OCI-LY7 (cell line): ENCODE measurements at regions not wholly inside any gene's neighbourhood (a gene's known extent, or its start where the extent isn't known, plus 50 kb on each side); places are given as distances from the start of the nearest gene placed in this dataset.

ENCODE experiments used
- BruUV-seq: library from RNA; stranded (reverse); fragments of 400-500 nt; replicated peaks from 2 replicates; lab custom pipeline; 2021; lab: Mats Ljungman, UMichigan
- CTCF ChIA-PET: fragments of 300-600 bp; sonication (Branson Sonifier 250); formaldehyde crosslinking; loops from one replicate; lab custom pipeline; 2022; ENCODE audit warnings: antibody characterized with exemption; ENCODE audit not compliant: unreplicated experiment; lab: Charles Lee
- POLR2A ChIA-PET: fragments of 300-600 bp; sonication (Branson Sonifier 250); formaldehyde crosslinking; loops from one replicate; lab custom pipeline; 2022; ENCODE audit warnings: antibody characterized with exemption; lab: Charles Lee
- DNase-seq: peaks from one replicate; pipeline ENCODE4 v3.0.0-alpha.2; 2015; ENCODE audit warnings: low spot score
- H2AFZ ChIP-seq: fragments of 200-600 bp; sonication (generic), shearing (Covaris generic); 2 replicates; pipeline ENCODE4 v1.6.1; 2014; ENCODE audit warnings: mild to moderate bottlenecking, antibody characterized with exemption, low read length, moderate library complexity
- H3K27ac ChIP-seq: fragments of 200-600 bp; sonication (generic); 2 replicates; pipeline ENCODE4 v1.5.1; 2014; ENCODE audit warnings: mixed run types, low read depth, mild to moderate bottlenecking, moderate library complexity, low read length, inconsistent platforms; ENCODE audit not compliant: poor library complexity, severe bottlenecking
- H3K36me3 ChIP-seq: fragments of 200-600 bp; sonication (generic); 2 replicates; pipeline ENCODE4 v1.6.1; 2014; ENCODE audit warnings: mild to moderate bottlenecking, antibody characterized with exemption, low read length, moderate library complexity, mixed read lengths; ENCODE audit not compliant: insufficient read depth
- H3K4me1 ChIP-seq: fragments of 200-600 bp; sonication (generic); 2 replicates; pipeline ENCODE4 v1.5.1; 2014; ENCODE audit warnings: mild to moderate bottlenecking, low read length; ENCODE audit not compliant: insufficient read depth, poor library complexity, severe bottlenecking
- H3K4me2 ChIP-seq: fragments of 200-600 bp; sonication (generic); 2 replicates; pipeline ENCODE4 v1.6.1; 2014; ENCODE audit warnings: mild to moderate bottlenecking, low read length
- H3K4me3 ChIP-seq: fragments of 200-600 bp; sonication (generic); 2 replicates; pipeline ENCODE4 v1.5.1; 2014; ENCODE audit warnings: mild to moderate bottlenecking, low read depth, low read length; ENCODE audit not compliant: poor library complexity, severe bottlenecking
- H3K79me2 ChIP-seq: fragments of 200-600 bp; sonication (generic); 2 replicates; pipeline ENCODE4 v1.6.1; 2016; ENCODE audit warnings: low read depth, mild to moderate bottlenecking, low read length, moderate library complexity, mixed read lengths; ENCODE audit not compliant: insufficient read depth
- H3K9me2 ChIP-seq: fragments of 200-600 bp; sonication (generic); 2 replicates; pipeline ENCODE4 v1.6.1; 2016; ENCODE audit warnings: mild to moderate bottlenecking, low read length, mixed read lengths; ENCODE audit not compliant: insufficient read depth
- H3K9me3 ChIP-seq: fragments of 200-600 bp; sonication (generic); 2 replicates; pipeline ENCODE4 v1.6.1; 2014; ENCODE audit warnings: mild to moderate bottlenecking, mixed run types, low read length, mixed read lengths
- H4K20me1 ChIP-seq: fragments of 200-600 bp; sonication (generic); 2 replicates; pipeline ENCODE4 v1.6.1; 2014; ENCODE audit warnings: mild to moderate bottlenecking, antibody characterized with exemption, low read length, moderate library complexity, mixed read lengths; ENCODE audit not compliant: insufficient read depth
- CTCF ChIP-seq: fragments of 200-600 bp; sonication (generic); conservative IDR thresholded peaks from 2 replicates; pipeline ENCODE4 v1.5.1; 2014; ENCODE audit warnings: mild to moderate bottlenecking, antibody characterized with exemption, low read length, moderate library complexity, mixed read lengths
- EZH2phosphoT487 ChIP-seq: fragments of 200-600 bp; sonication (generic); IDR thresholded peaks from 2 replicates; pipeline ENCODE4 v1.6.1; 2018; ENCODE audit warnings: low read depth, borderline replicate concordance, mild to moderate bottlenecking, mixed run types, antibody characterized with exemption, low read length, moderate library complexity, mixed read lengths
- intact Hi-C: fragments of 100-400 bp; cut with micrococcal nuclease; formaldehyde crosslinking; loops from one replicate; pipeline ENCODE4 v1.10.0; 2022; ENCODE audit not compliant: unreplicated experiment

- no peak for DNase-seq
- Histone ChIP-seq H3K4me2 (peak overlapping the region; percentile 4; the same call in 1 of the 2 replicates), H3K36me3 (no peaks in the 10 kb centered on the region), H4K20me1 (no peaks in the 10 kb centered on the region), H3K9me3 (no peaks in the 10 kb centered on the region), H3K79me2 (no peaks in the 10 kb centered on the region), H3K4me1 (peaks cover 53% of the 10 kb centered on the region), H2AFZ (no peak overlapping the region), H3K4me3 (no peak overlapping the region), H3K27ac (no peak overlapping the region), H3K9me2 (no peaks in the 10 kb centered on the region)
- BruUV-seq, result no TSS peak
- intact Hi-C loops, result no loop called here
- POLR2A ChIA-PET, result interaction anchor here (0.5 to 1.1 kb wide), 2 partner anchors 14 to 63 kb away, joined by 3 to 4 read pairs; no protein-coding TSS in a partner anchor
- CTCF ChIA-PET, result no interaction called here
- TF ChIP-seq EZH2phosphoT487 (no peak), CTCF (no peak)
Measured at GRCh38 chr6:37105148-37106050, 64.6 kb upstream of the PIM1 start.

DNA sequence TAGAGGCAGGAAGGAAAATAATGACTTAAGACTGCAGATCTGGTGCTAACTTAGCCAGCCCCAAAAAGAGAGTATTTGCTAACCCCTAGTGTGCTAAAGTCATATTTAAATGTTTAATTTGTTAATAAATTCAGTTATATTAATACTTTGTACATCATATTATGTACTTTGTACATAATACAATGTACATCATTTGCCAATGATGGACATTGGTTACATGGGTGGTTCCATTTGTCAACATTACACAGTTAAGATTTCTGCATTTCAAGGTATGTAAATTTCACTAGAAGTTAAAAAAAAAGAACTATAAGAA lies 63.9 kb upstream of the PIM1 start:
- Histone ChIP-seq H3K79me2 (no peaks in the 10 kb centered on the region), H3K4me1 (peaks cover 47% of the 10 kb centered on the region), H3K4me3 (no peak overlapping the region), H2AFZ (no peak overlapping the region), H3K27ac (no peak overlapping the region), H4K20me1 (no peaks in the 10 kb centered on the region), H3K36me3 (no peaks in the 10 kb centered on the region), H3K9me2 (no peaks in the 10 kb centered on the region), H3K4me2 (no peak overlapping the region), H3K9me3 (no peaks in the 10 kb centered on the region)
- TF ChIP-seq CTCF (no peak), EZH2phosphoT487 (no peak)
- DNase-seq, result no peak
- CTCF ChIA-PET, result no interaction called here
- intact Hi-C loops, result no loop called here
- no TSS peak for BruUV-seq
- POLR2A ChIA-PET, result no interaction called here

DNA sequence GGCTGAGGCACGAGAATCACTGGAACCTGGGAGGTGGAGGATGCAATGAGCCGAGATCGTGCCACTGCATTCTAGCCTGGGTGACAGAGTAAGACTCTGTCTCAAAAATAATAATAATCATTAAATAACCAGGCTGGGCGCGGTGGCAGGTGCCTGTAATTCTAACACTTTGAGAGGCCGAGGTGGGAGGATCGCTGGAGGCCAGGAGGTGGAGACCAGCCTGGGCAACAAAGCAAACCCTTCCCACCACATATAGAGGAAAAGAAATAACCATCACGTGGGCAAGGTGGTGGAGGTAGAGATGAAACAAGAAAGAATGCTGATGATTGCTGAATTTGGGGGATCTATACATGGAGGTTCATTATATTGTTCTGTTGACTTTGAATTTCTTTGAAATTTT lies 63.4 kb upstream of the PIM1 start:
- no peaks in the 10 kb centered on the region for H4K20me1 ChIP-seq
- no peak overlapping the region for H3K27ac ChIP-seq
- H3K4me2 ChIP-seq, result no peak overlapping the region
- TF ChIP-seq CTCF (no peak), EZH2phosphoT487 (no peak)
- H3K9me3 ChIP-seq, result no peaks in the 10 kb centered on the region
- H3K36me3 ChIP-seq, result no peaks in the 10 kb centered on the region
- H3K9me2 ChIP-seq, result no peaks in the 10 kb centered on the region
- H3K79me2 ChIP-seq, result no peaks in the 10 kb centered on the region
- H3K4me3 ChIP-seq, result no peak overlapping the region
- POLR2A ChIA-PET, result no interaction called here
- intact Hi-C loops, result no loop called here
- no TSS peak for BruUV-seq
- no peak for DNase-seq
- peaks cover 42% of the 10 kb centered on the region for H3K4me1 ChIP-seq
- CTCF ChIA-PET, result no interaction called here
- H2AFZ ChIP-seq, result no peak overlapping the region
